Muscle of arm (tissue), 1 donor: ENCODE measurements at regions not wholly inside any gene's neighbourhood (a gene's known extent, or its start where the extent isn't known, plus 50 kb on each side); places are given as distances from the start of the nearest gene placed in this dataset.

ENCODE experiments used
- DNase-seq: peaks from one replicate; pipeline ENCODE4 v3.0.0-alpha.2; 2013

DNA sequence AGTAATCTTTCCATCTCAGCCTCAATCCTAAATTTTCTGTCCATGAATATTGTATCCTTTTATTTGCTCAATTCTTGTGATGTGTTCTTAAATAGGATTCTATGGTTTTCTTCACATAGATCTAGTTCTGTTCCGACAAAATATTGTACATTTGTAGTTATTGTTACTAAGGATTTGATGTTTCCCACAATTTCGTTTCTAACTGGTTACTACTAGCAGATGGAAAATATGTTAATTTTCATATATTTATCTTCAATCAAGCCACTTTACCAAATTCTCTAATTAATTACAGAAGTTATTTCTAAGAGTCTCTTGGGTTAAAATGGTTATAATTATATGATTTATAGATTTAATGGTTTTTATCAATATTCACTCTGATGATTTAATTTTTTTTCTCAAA, 60.3 kb downstream of the SEC61B start:
- no peak for DNase-seq

DNA sequence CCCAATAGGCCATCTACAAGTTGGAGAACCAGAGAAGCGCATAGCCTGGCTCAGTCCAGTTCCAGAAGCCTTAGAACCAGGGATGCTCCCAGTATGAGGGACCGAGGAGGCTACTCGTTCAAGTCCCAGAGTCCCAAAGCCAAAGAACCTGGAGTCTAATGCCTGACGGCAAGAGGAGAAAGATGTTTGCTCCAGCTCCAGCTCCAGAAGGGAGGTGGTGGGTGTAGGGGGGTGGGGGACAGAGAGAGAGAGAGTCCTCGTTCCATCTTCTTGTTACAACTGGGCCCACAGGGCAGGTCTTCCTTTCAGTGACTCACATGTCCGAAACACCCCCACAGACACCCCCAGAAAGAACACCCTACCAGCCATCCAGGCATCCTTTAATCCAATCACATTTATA, 63.9 kb downstream of the SEC61B start:
- no peak for DNase-seq

DNA sequence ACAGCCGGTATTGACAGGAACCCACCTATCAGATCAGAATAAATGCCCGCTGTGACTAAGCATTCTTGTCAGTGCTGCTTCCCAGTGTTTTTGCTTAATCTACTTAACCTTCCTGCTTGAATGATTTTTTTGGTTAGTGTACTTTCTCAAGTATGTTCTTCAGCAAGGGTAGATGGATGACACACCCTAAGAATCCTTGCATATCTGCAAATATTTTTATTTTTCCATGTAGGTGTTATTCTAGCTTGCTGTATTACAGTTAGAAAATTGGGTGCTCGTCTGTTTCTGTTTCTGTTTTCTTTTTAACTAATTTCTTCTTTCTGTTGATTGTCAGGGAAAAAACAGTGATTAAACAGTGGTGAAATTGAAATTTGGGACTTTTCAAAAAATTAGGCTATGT, 64.5 kb downstream of the SEC61B start:
- no peak for DNase-seq

DNA sequence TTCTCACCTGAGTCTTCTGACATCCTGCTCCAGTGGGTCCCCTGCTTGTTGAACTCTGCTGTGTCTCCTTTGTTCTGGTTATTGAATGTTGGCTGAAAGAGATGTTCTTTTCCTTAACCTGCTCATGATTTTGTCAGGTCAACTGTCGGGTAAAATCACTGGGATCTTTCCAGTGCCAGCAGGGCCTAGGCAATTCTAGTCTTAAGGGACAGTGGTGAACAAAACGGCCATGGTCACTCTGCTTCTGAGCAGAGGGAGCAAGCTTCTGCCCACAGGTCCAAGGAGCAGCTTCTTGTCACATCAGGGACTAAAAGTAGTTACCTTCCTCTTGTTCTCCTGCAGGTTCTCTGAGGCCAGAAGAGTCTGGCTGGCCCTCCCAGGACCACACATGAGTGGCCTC, 65.6 kb downstream of the SEC61B start:
- DNase-seq: no peak

GRCh38 chr9:99288830-99289229, 66.7 kb downstream of the SEC61B start:
- no peak for DNase-seq

GRCh38 chr9:99294850-99295461, 72.9 kb downstream of the SEC61B start:
- DNase-seq: no peak

DNA sequence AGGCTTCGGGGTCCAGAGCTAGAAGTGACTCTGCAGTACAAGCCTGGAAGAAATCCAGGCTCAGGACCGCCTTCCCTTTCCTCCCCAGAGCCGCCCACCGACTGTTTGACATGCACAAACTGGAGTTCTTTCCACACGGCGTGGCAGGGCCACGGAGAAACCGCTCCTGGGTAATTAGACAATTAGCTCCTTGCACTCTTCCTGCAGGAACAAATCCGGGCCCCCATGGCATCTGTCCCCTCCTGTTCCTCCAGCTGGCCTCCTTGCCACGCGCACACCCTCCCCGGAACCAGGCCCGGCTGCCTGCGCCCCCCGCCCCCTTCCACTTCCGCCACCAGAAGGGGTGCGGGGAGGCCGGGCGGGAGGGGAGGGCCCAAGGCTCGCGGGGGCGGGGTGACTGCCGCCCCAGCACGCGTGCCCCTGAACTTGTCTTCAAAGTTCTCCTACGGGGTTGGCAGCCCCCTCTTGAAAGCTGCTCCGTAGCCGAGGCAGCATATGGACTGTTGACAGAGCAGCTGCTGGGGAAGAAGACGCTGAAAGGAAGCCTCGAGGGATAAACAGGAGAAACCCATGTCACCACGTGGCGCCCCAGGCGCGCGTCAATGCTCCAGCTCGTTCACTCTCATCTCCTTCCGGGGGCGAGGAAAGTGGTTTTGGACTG, 74.3 kb downstream of the SEC61B start:
- peak; percentile 46 for DNase-seq

DNA sequence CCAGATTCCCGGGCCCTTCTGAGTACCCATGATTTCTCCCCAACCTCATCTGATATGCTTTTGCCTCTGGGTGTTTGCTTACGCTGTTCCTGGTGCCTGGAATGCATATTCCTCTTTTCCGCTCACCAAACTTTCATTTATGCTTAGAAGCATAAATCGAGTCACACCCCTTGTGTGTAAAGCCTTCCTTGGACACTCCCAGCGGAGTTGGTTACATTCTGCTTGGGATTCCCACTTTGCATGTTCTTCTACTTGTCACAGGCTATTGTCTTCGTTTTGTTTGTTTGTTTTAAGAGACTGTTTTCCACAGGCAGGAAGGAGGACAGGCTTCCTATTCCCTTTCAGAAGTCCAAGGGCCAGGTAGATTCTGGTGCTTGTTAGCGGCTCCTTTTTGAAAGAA, 76.5 kb downstream of the SEC61B start:
- DNase-seq: no peak

DNA sequence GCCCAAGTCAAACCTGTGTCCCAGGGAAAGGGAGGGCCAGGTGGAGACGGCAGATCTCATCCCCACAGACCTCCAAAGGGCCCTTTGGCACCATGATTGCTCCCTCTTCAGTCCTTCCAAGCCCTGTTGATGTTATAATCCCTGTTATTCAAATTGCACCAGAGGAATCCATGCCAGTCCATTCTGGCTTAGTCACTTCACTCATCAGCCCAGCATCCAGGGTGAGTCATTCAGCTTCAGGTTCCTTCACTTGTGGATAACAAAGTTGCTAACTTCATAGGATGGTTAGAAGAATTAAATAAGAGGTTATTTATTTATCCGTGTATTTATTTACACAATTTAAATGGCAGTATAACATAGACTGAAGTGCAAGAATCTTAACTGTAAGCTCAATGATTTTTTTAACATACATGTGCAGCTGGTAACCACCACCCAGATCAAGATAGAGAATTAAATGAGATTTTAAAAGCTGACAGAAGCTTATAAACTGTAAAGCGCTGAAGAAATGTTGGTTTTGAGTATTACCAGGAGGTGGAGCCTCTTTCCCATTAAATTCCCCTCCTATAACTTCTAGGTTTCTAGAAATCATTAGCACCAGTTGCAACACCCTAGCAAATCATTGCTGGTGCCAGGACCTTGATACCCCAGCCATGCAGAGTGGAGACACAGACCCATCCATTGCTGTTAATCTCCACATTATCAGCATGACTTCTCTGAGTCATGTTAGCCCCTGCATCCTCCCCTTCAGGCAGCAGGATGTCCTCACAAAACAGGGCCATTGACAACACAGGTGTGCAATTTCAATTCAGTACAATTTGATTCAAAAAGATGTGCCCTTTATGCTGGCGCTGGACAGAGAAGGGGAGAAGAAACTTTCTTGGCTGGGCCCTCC, 77.4 kb downstream of the SEC61B start:
- DNase-seq: no peak

- DNase-seq: no peak
Observed at GRCh38 chr9:99300103-99300439, 78.0 kb downstream of the SEC61B start.

- DNase-seq: no peak
Observed at GRCh38 chr9:99300603-99301002, 78.5 kb downstream of the SEC61B start.

DNA sequence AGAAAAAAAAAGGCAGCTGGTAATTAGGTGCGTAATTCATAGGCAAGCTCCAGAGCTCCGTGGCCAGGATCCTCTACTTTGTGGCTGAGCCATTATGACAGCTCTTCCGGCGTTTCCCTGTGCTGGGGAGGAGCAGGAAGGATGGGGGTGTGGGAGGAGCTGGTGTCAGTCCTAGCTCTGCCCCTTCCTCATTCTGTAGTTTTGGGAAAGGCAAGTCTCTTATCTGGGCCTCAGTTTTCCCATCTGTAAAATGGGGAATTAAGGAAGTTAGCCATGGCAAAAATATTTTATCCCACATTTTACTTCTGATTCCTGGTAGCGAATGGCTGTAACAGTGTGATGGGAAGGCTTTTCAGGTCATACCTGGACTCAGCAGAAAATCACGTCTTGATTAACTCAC, 81.1 kb downstream of the SEC61B start:
- no peak for DNase-seq

DNA sequence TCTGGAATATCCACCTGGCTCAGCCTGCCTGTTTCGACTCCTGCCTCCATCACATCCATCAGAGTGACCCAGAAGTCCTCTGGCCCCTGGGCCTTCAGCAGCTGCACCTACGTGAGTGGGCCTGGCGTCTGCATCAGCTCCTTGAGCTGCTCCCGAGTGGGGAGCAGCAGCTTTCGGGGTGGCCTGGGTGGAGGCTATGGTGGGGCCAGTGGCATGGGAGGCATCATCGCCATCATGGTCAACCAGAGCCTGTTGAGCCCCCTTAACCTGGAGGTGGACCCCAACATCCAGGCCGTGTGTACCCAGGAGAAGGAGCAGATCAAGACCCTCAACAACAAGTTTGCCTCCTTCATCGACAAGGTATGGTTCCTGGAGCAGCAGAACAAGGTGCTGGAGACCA, 83.0 kb downstream of the SEC61B start:
- no peak for DNase-seq

- DNase-seq: no peak
Observed at GRCh38 chr9:99305820-99306811, 84.0 kb downstream of the SEC61B start.

GRCh38 chr9:99307851-99308250, 85.8 kb downstream of the SEC61B start:
- DNase-seq: no peak

GRCh38 chr9:99309141-99309939, 87.3 kb downstream of the SEC61B start:
- no peak for DNase-seq

- no peak for DNase-seq
Observed at GRCh38 chr9:99312736-99313135, 90.7 kb downstream of the SEC61B start.

GRCh38 chr9:99319048-99319447, 97.0 kb downstream of the SEC61B start:
- no peak for DNase-seq

- DNase-seq: no peak
Observed at GRCh38 chr9:99322299-99322698, 100.2 kb downstream of the SEC61B start.

GRCh38 chr9:99326112-99326916, 104.2 kb downstream of the SEC61B start:
- DNase-seq: no peak
